Thoracic aorta (tissue), 2 donors: ENCODE measurements at regions not wholly inside any gene's neighbourhood (a gene's known extent, or its start where the extent isn't known, plus 50 kb on each side); places are given as distances from the start of the nearest gene placed in this dataset.

Experiments used
- ATAC-seq: fragments of 150-250 bp; one replicate; pipeline ENCODE4 v1.8.0; 2017; ENCODE audit warnings: low read depth; ENCODE audit not compliant: insufficient number of reproducible peaks, low FRiP score
- DNase-seq: peaks from one replicate; pipeline ENCODE4 v3.0.0-alpha.2; 2020; ENCODE audit warnings: low spot score
- H3K27ac ChIP-seq, 2 donors: fragments of 200-600 bp; sonication (generic); 1 replicate in 1 of 2; 2 replicates in 1 of 2; pipeline ENCODE4 v1.5.1; 2016; ENCODE audit warnings: mild to moderate bottlenecking in 2 of 2, moderate library complexity in 2 of 2
- H3K27me3 ChIP-seq: fragments of 200-600 bp; sonication (generic); replicated peaks from 2 replicates; pipeline ENCODE4 v1.6.0; 2016; ENCODE audit warnings: mild to moderate bottlenecking; ENCODE audit not compliant: insufficient read depth
- H3K36me3 ChIP-seq: fragments of 200-600 bp; sonication (generic); one replicate; pipeline ENCODE4 v1.5.1; 2016
- H3K4me1 ChIP-seq, 2 donors: fragments of 200-600 bp; sonication (generic); 1 replicate in 1 of 2; 2 replicates in 1 of 2; pipeline versions ENCODE4 v1.5.1 to v1.6.0; 2016; ENCODE audit warnings: low read depth in 2 of 2, mild to moderate bottlenecking in 1 of 2; ENCODE audit not compliant: control insufficient read depth in 1 of 2
- H3K4me3 ChIP-seq: fragments of 200-600 bp; sonication (generic); 2 replicates; pipeline ENCODE4 v1.5.1; 2016; ENCODE audit warnings: mild to moderate bottlenecking
- H3K9me3 ChIP-seq: fragments of 200-600 bp; sonication (generic); 2 replicates; pipeline ENCODE4 v1.5.1; 2016
- CTCF ChIP-seq: fragments of 200-600 bp; sonication (generic); IDR thresholded peaks from one replicate; pipeline ENCODE4 v1.5.1; 2019; ENCODE audit warnings: antibody characterized with exemption

GRCh38 chr9:110077925-110078324, 130.0 kb downstream of the C9orf152 start:
- Histone ChIP-seq H3K27me3 (no peaks in the 10 kb centered on the region), H3K27ac (peak overlapping the region; percentile 36 to 39), H3K4me1 (peaks cover 24 to 67% of the 10 kb centered on the region in 2 donors), H3K36me3 (no peaks in the 10 kb centered on the region), H3K4me3 (peak overlapping the region; percentile 7), H3K9me3 (no peaks in the 10 kb centered on the region)
- no peak for ATAC-seq
- DNase-seq, result no peak
- no peak for TF ChIP-seq CTCF

GRCh38 chr9:110078604-110079003, 129.4 kb downstream of the C9orf152 start:
- Histone ChIP-seq H3K36me3 (no peaks in the 10 kb centered on the region), H3K4me1 (peaks cover 20 to 60% of the 10 kb centered on the region in 2 donors), H3K4me3 (peak overlapping the region; percentile 5), H3K27me3 (no peaks in the 10 kb centered on the region), H3K9me3 (no peaks in the 10 kb centered on the region), H3K27ac (peak overlapping the region; percentile 23 to 39)
- DNase-seq (no peak), ATAC-seq (no peak)
- no peak for TF ChIP-seq CTCF

- no peak for DNase-seq
- Histone ChIP-seq H3K4me3 (no peak overlapping the region), H3K27me3 (no peaks in the 10 kb centered on the region), H3K27ac (peak overlapping the region; percentile 40 to 67), H3K4me1 (peaks cover 20 to 60% of the 10 kb centered on the region in 2 donors), H3K9me3 (no peaks in the 10 kb centered on the region), H3K36me3 (no peaks in the 10 kb centered on the region)
- ATAC-seq, result no peak
- TF ChIP-seq CTCF, result no peak
These were observed 126.6 kb downstream of the C9orf152 start for GRCh38 chr9:110081395-110081794.

- H3K4me3 ChIP-seq, result no peak overlapping the region
- H3K4me1 ChIP-seq, result peaks cover 8 to 38% of the 10 kb centered on the region in 2 donors
- H3K36me3 ChIP-seq, result no peaks in the 10 kb centered on the region
- DNase-seq, result no peak
- no peaks in the 10 kb centered on the region for H3K27me3 ChIP-seq
- ATAC-seq, result no peak
- H3K9me3 ChIP-seq, result no peaks in the 10 kb centered on the region
- TF ChIP-seq CTCF, result no peak
- H3K27ac ChIP-seq, result no peak overlapping the region
These were observed 124.1 kb downstream of the C9orf152 start for GRCh38 chr9:110083866-110084265.

GRCh38 chr9:110086537-110086936, 121.4 kb downstream of the C9orf152 start:
- no peak for TF ChIP-seq CTCF
- H3K9me3 ChIP-seq, result no peaks in the 10 kb centered on the region
- no peaks in the 10 kb centered on the region for H3K27me3 ChIP-seq
- ATAC-seq (no peak), DNase-seq (no peak)
- no peaks in the 10 kb centered on the region for H3K36me3 ChIP-seq
- H3K4me3 ChIP-seq, result no peak overlapping the region
- no peak overlapping the region for H3K27ac ChIP-seq
- peaks cover 3 to 21% of the 10 kb centered on the region in 2 donors for H3K4me1 ChIP-seq
